HEK293T (cell line): ENCODE measurements at regions not wholly inside any gene's neighbourhood (a gene's known extent, or its start where the extent isn't known, plus 50 kb on each side); places are given as distances from the start of the nearest gene placed in this dataset.

Experiments
- BHLHE40 ChIP-seq: fragments of 450-650 bp; IDR thresholded peaks from 2 replicates; pipeline ENCODE4 v1.6.1; 2016; ENCODE audit warnings: mild to moderate bottlenecking, moderate library complexity, borderline replicate concordance
- TARDBP ChIP-seq: fragments of 450-650 bp; IDR thresholded peaks from 2 replicates; pipeline ENCODE4 v1.6.1; 2016

GRCh38 chr17:34717092-34717491 lies 137.7 kb downstream of the TMEM132E start:
- TF ChIP-seq TARDBP = no peak
- TF ChIP-seq BHLHE40 = no peak
